Adrenal gland (tissue), 9 donors: ENCODE measurements at regions not wholly inside any gene's neighbourhood (a gene's known extent, or its start where the extent isn't known, plus 50 kb on each side); places are given as distances from the start of the nearest gene placed in this dataset.

Experiments used
- DNase-seq, 7 donors: peaks; one replicate each; pipeline ENCODE4 v3.0.0-alpha.2; 2019 to 2020
- H3K27ac ChIP-seq, 5 donors: fragments of 200-600 bp; sonication (generic) in 4 of 5; 1 replicate in 3 of 5; 2 replicates in 2 of 5; pipeline versions ENCODE4 v1.5.1 to v1.8.0; 2016 to 2020; ENCODE audit warnings: mild to moderate bottlenecking in 1 of 5
- H3K27me3 ChIP-seq: fragments of 200-600 bp; 2 replicates; pipeline ENCODE4 v1.8.0; 2021
- H3K36me3 ChIP-seq, 2 donors: fragments of 200-600 bp; replicated peaks in 1 of 2; 1 replicate in 1 of 2; 2 replicates in 1 of 2; pipeline versions ENCODE4 v1.5.1 to v1.8.0; 2018 to 2022
- H3K4me1 ChIP-seq, 2 donors: fragments of 200-600 bp; replicated peaks in 1 of 2; 1 replicate in 1 of 2; 2 replicates in 1 of 2; pipeline versions ENCODE4 v1.5.1 to v1.8.0; 2018 to 2021
- H3K4me3 ChIP-seq, 4 donors: fragments of 200-600 bp; sonication (generic) in 3 of 4; one replicate each; pipeline ENCODE4 v1.5.1; 2016 to 2018
- H3K9me3 ChIP-seq, 3 donors: fragments of 200-600 bp; sonication (generic) in 1 of 3; replicated peaks in 1 of 3; 1 replicate in 2 of 3; 2 replicates in 1 of 3; pipeline versions ENCODE4 v1.5.1 to v1.8.0; 2016 to 2021
- CTCF ChIP-seq, 6 experiments: fragments of 450-650 bp in 4 of 6; fragments of 200-600 bp in 2 of 6; sonication (generic) in 1 of 6; IDR thresholded peaks; 1 replicate in 5 of 6; 2 replicates in 1 of 6; pipeline versions ENCODE4 v1.5.1 to v1.8.0; 2016 to 2021; ENCODE audit warnings: antibody characterized with exemption in 6 of 6, mild to moderate bottlenecking in 2 of 6, moderate library complexity in 1 of 6
- POLR2A ChIP-seq, 2 donors: fragments of 450-650 bp; IDR thresholded peaks; one replicate each; pipeline ENCODE4 v1.6.1; 2017; ENCODE audit warnings: antibody characterized with exemption in 2 of 2, mild to moderate bottlenecking in 2 of 2, moderate library complexity in 1 of 2
- WGBS, 4 donors: extraction: QIAGEN DNeasy Blood & Tissue Kit in 2 of 4; methylation state at CpG; one replicate each; pipeline versions ENCODE4 v1.1.5 to v1.1.7; 2013 to 2017; 5-methylcytosine and 5-hydroxymethylcytosine counted together
- intact Hi-C, 2 donors: fragments of 100-400 bp; cut with DNase I; formaldehyde crosslinking; loops; one replicate each; pipeline versions ENCODE4 v1.14.1 to v1.15.0; 2022 to 2023
- donor health status: healthy with polysubstance abuse.
- donor health status: Bipolar disorder and iron deficiency.
- donor health status: DM: yes; HTN: yes; CAD: no.
- donor health status: DM: no; HTN: no; CAD: no.
- donor health status: DM: no; HTN: no; CAD: no.

- Histone ChIP-seq H3K4me1 (no peaks in the 10 kb centered on the region), H3K27ac (no peak overlapping the region), H3K9me3 (no peaks in the 10 kb centered on the region), H3K27me3 (no peaks in the 10 kb centered on the region), H3K36me3 (no peaks in the 10 kb centered on the region), H3K4me3 (no peak overlapping the region)
- no peak for DNase-seq
- TF ChIP-seq CTCF (IDR thresholded peaks at IDR 0.05) (no peak), POLR2A (IDR thresholded peaks at IDR 0.05) (no peak)
- 78 to 95% (median 85%) methylated on average over 3 to 4 of the region's 4 CpGs for WGBS, 4 donors
- intact Hi-C loops, result no loop called here
Observed at GRCh38 chr4:28001698-28002097, 1141.1 kb downstream of the STIM2 start.

DNA sequence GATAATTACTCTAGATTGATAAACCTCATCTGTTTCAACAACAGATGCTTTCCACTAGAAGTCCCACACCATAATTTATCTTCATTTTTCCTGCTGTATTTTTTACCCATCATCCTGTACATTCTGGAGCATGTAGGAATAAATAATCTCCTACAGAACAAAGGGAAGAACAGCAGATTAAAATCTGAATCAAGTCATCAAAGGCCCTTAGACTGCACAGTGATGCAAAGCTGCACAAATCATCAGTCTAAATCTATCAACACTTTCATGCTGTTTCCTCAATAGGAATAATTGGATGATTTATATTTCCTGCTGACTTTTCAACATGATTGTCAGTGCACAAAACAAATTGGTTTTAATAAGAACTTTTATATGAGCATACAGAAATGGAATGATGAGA, 1143.9 kb downstream of the STIM2 start:
- H3K36me3 ChIP-seq, result no peaks in the 10 kb centered on the region
- TF ChIP-seq CTCF (IDR thresholded peaks at IDR 0.05), result no peak
- TF ChIP-seq POLR2A (IDR thresholded peaks at IDR 0.05), result no peak
- no peak for DNase-seq
- no peaks in the 10 kb centered on the region for H3K9me3 ChIP-seq
- intact Hi-C loops, result no loop called here
- no peaks in the 10 kb centered on the region for H3K4me1 ChIP-seq
- no peak overlapping the region for H3K4me3 ChIP-seq
- H3K27ac ChIP-seq, result no peak overlapping the region
- H3K27me3 ChIP-seq, result no peaks in the 10 kb centered on the region

DNA sequence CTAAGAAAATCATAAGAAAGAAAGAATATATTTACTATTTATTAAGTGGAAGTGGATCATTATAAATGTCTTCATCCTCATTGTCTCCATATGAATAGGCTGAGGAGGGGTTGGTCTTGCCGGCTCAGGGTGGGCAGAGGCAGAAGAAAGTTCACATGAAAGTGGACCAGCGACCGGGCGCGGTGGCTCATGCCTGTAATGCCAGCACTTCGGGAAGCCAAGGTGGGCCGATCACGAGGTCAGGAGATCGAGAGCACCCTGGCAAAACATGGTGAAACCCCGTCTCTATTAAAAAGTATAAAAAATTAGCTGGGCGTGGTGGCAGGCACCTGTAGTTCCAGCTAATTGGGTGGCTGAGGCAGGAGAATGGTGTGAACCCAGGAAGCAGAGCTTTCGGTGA, 1145.4 kb downstream of the STIM2 start:
- WGBS, 4 donors, result 87 to 93% (median 90%) methylated on average over 12 of the region's 12 CpGs
- Histone ChIP-seq H3K9me3 (no peaks in the 10 kb centered on the region), H3K27me3 (no peaks in the 10 kb centered on the region), H3K4me3 (no peak overlapping the region), H3K36me3 (no peaks in the 10 kb centered on the region), H3K27ac (no peak overlapping the region), H3K4me1 (no peaks in the 10 kb centered on the region)
- peak in 1 of 7 donors; percentile 44 for DNase-seq
- TF ChIP-seq POLR2A (IDR thresholded peaks at IDR 0.05) (no peak), CTCF (IDR thresholded peaks at IDR 0.05) (no peak)
- intact Hi-C loops, result no loop called here

DNA sequence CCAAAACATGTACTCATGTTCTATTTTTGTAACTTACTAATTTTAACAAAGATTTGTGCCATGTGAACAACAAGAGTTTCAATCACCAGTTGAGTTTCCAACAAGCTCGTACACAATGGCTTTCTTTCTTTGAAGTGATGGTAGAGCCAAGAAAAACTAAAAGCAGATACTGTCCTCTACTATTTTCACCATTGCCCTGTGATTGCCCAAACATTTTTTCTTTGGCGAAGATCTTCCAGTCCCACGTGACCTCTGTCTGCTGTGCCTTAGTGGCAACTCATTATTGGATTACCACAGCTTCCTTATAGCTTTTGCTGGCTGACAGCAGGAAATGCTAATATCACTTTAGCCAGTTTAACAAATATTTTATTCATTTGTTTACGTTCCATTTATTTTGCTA, 1147.1 kb downstream of the STIM2 start:
- DNase-seq, result no peak
- H3K9me3 ChIP-seq, result no peaks in the 10 kb centered on the region
- TF ChIP-seq POLR2A (IDR thresholded peaks at IDR 0.05) (no peak), CTCF (IDR thresholded peaks at IDR 0.05) (no peak)
- no peaks in the 10 kb centered on the region for H3K36me3 ChIP-seq
- H3K4me3 ChIP-seq, result no peak overlapping the region
- 55 to 76% (median 65%) methylated on average over 4 of the region's 4 CpGs for WGBS, 4 donors
- H3K27me3 ChIP-seq, result no peaks in the 10 kb centered on the region
- intact Hi-C loops, result no loop called here
- H3K4me1 ChIP-seq, result no peaks in the 10 kb centered on the region
- H3K27ac ChIP-seq, result no peak overlapping the region
